ENCODE measurements at regions not wholly inside any gene's neighbourhood (a gene's known extent, or its start where the extent isn't known, plus 50 kb on each side); places are given as distances from the start of the nearest gene placed in this dataset.
A peak's percentile ranks its signal among the peaks of the same experiment; 100 is the strongest.

- DNase-seq, result no peak
These were observed 263.6 kb downstream of the CTTN start for GRCh38 chr11:70661761-70662501.

GRCh38 chr11:70662691-70663098, 264.4 kb downstream of the CTTN start:
- DNase-seq, result no peak

GRCh38 chr11:70663815-70664214, 265.5 kb downstream of the CTTN start:
- DNase-seq, result no peak

GRCh38 chr11:70666311-70666710, 268.0 kb downstream of the CTTN start:
- peak; percentile 14 for DNase-seq

- DNase-seq, result no peak
These were observed 269.4 kb downstream of the CTTN start for GRCh38 chr11:70667767-70668166.

GRCh38 chr11:70668204-70669202, 270.2 kb downstream of the CTTN start:
- no peak for DNase-seq

GRCh38 chr11:70669281-70669680, 271.0 kb downstream of the CTTN start:
- no peak for DNase-seq

- DNase-seq, result no peak
These were observed 271.7 kb downstream of the CTTN start for GRCh38 chr11:70669871-70670675.

- DNase-seq, result no peak
These were observed 272.3 kb downstream of the CTTN start for GRCh38 chr11:70670676-70671034.

GRCh38 chr11:70671083-70671482, 272.8 kb downstream of the CTTN start:
- no peak for DNase-seq

- DNase-seq, result no peak
These were observed 273.3 kb downstream of the CTTN start for GRCh38 chr11:70671611-70672010.

GRCh38 chr11:70672991-70673653, 274.8 kb downstream of the CTTN start:
- DNase-seq, result no peak

- no peak for DNase-seq
These were observed 276.3 kb downstream of the CTTN start for GRCh38 chr11:70674605-70675004.

- DNase-seq, result no peak
These were observed 277.5 kb downstream of the CTTN start for GRCh38 chr11:70675697-70676374.

GRCh38 chr11:70677232-70677916, 279.0 kb downstream of the CTTN start:
- no peak for DNase-seq

GRCh38 chr11:70678931-70679900, 280.9 kb downstream of the CTTN start:
- no peak for DNase-seq

- DNase-seq, result no peak
These were observed 282.5 kb downstream of the CTTN start for GRCh38 chr11:70680781-70681281.

GRCh38 chr11:70682056-70682455, 283.7 kb downstream of the CTTN start:
- no peak for DNase-seq

GRCh38 chr11:70682760-70683159, 284.4 kb downstream of the CTTN start:
- no peak for DNase-seq

GRCh38 chr11:70687716-70688115, 289.4 kb downstream of the CTTN start:
- no peak for DNase-seq
